IMR-90 (cell line): ENCODE measurements at regions not wholly inside any gene's neighbourhood (a gene's known extent, or its start where the extent isn't known, plus 50 kb on each side); places are given as distances from the start of the nearest gene placed in this dataset.

Experiments used
- ATAC-seq: fragments of 200-7000 bp; cut with Tn5 transposase; 2 replicates; pipeline ENCODE4 v1.9.1; 2020; ENCODE audit warnings: low read depth, mild to moderate bottlenecking, moderate library complexity
- BruUV-seq: library from RNA; stranded (reverse); fragments of 400-500 nt; replicated peaks from 2 replicates; lab custom pipeline; 2021; lab: Mats Ljungman, UMichigan
- CTCF ChIA-PET: fragments of 300-600 bp; formaldehyde crosslinking; extraction: SDS; loops from one replicate; lab custom pipeline; 2021; ENCODE audit warnings: antibody characterized with exemption; lab: Yijun Ruan, JAX
- POLR2A ChIA-PET: fragments of 300-600 bp; sonication (Branson Sonifier 250); formaldehyde crosslinking; loops from one replicate; lab custom pipeline; 2022; ENCODE audit warnings: antibody characterized with exemption; ENCODE audit not compliant: unreplicated experiment; lab: Charles Lee
- DNase-seq: peaks from one replicate; pipeline ENCODE4 v3.0.0; 2013
- H2AFZ ChIP-seq: replicated peaks from 2 replicates; pipeline ENCODE3; 2013; ENCODE audit warnings: low read length, mild to moderate bottlenecking; ENCODE audit not compliant: poor library complexity
- H2AK5ac ChIP-seq: 2 replicates; pipeline ENCODE4 v1.6.1; 2013; ENCODE audit warnings: low read depth, low read length, inconsistent platforms
- H2AK9ac ChIP-seq: replicated peaks from 2 replicates; pipeline ENCODE3; 2013; ENCODE audit warnings: mild to moderate bottlenecking, low read depth, low read length, moderate library complexity; ENCODE audit not compliant: poor library complexity
- H2BK120ac ChIP-seq: 2 replicates; pipeline ENCODE4 v1.6.1; 2013; ENCODE audit warnings: low read depth, low read length, inconsistent platforms
- H2BK15ac ChIP-seq: 3 replicates; pipeline ENCODE4 v1.6.1; 2013; ENCODE audit warnings: low read depth, low read length, inconsistent platforms
- H2BK20ac ChIP-seq: 2 replicates; pipeline ENCODE4 v1.6.1; 2013; ENCODE audit warnings: low read depth, mild to moderate bottlenecking, inconsistent platforms, low read length, moderate library complexity
- H2BK5ac ChIP-seq: 2 replicates; pipeline ENCODE4 v1.6.1; 2013; ENCODE audit warnings: mild to moderate bottlenecking, low read depth, low read length, inconsistent platforms; ENCODE audit not compliant: poor library complexity, severe bottlenecking
- H3K14ac ChIP-seq: replicated peaks from 2 replicates; pipeline ENCODE4 v1.6.1; 2013; ENCODE audit warnings: low read depth, low read length, inconsistent platforms
- H3K18ac ChIP-seq: 2 replicates; pipeline ENCODE4 v1.6.1; 2013; ENCODE audit warnings: low read depth, low read length, control low read depth
- H3K23ac ChIP-seq: 2 replicates; pipeline ENCODE4 v1.6.1; 2013; ENCODE audit warnings: low read depth, low read length, inconsistent platforms
- H3K27ac ChIP-seq: 2 replicates; pipeline ENCODE4 v1.5.1; 2013; ENCODE audit warnings: mild to moderate bottlenecking, control low read depth, low read length; ENCODE audit not compliant: insufficient read depth
- H3K27me3 ChIP-seq: 2 replicates; pipeline ENCODE4 v1.6.1; 2013; ENCODE audit warnings: low read length; ENCODE audit not compliant: control insufficient read depth, insufficient read depth
- H3K36me3 ChIP-seq: 2 replicates; pipeline ENCODE4 v1.6.1; 2013; ENCODE audit warnings: low read length, mixed read lengths; ENCODE audit not compliant: control insufficient read depth, insufficient read depth
- H3K4ac ChIP-seq: 2 replicates; pipeline ENCODE4 v1.6.1; 2013; ENCODE audit warnings: low read depth, low read length, inconsistent platforms
- H3K4me1 ChIP-seq: 2 replicates; pipeline ENCODE4 v1.6.1; 2013; ENCODE audit warnings: low read length, mixed read lengths; ENCODE audit not compliant: control insufficient read depth, insufficient read depth
- H3K4me2 ChIP-seq: 2 replicates; pipeline ENCODE4 v1.6.1; 2013; ENCODE audit warnings: low read depth, mild to moderate bottlenecking, control low read depth, low read length, moderate library complexity
- H3K4me3 ChIP-seq: 2 replicates; pipeline ENCODE4 v1.5.1; 2013; ENCODE audit warnings: low read depth, mild to moderate bottlenecking, control low read depth, low read length, moderate library complexity; ENCODE audit not compliant: insufficient read depth
- H3K56ac ChIP-seq: 2 replicates; pipeline ENCODE4 v1.6.1; 2013; ENCODE audit warnings: low read length, inconsistent platforms; ENCODE audit not compliant: insufficient read depth; ENCODE audit errors: extremely low read depth
- H3K79me1 ChIP-seq, 2 experiments: 2 replicates each; pipeline ENCODE4 v1.6.1; 2013; ENCODE audit warnings: low read length in 2 of 2, inconsistent platforms in 1 of 2, low read depth in 1 of 2
- H3K9ac ChIP-seq: 2 replicates; pipeline ENCODE4 v1.6.1; 2013; ENCODE audit warnings: low read depth, low read length, control low read depth
- H3K9me1 ChIP-seq: 2 replicates; pipeline ENCODE4 v1.6.1; 2013; ENCODE audit warnings: low read length, inconsistent platforms; ENCODE audit not compliant: insufficient read depth
- H3K9me3 ChIP-seq: 2 replicates; pipeline ENCODE4 v1.6.1; 2013; ENCODE audit warnings: low read length; ENCODE audit not compliant: control insufficient read depth, insufficient read depth
- H4K20me1 ChIP-seq: 2 replicates; pipeline ENCODE4 v1.6.1; 2013; ENCODE audit warnings: low read length, inconsistent platforms; ENCODE audit not compliant: insufficient read depth
- H4K5ac ChIP-seq: 2 replicates; pipeline ENCODE4 v1.6.1; 2013; ENCODE audit warnings: mild to moderate bottlenecking, low read depth, low read length, control low read depth
- H4K8ac ChIP-seq, 2 experiments: 2 replicates each; pipeline ENCODE4 v1.6.1; 2013; ENCODE audit warnings: low read depth in 2 of 2, low read length in 2 of 2, control low read depth in 1 of 2, inconsistent platforms in 1 of 2
- H4K91ac ChIP-seq: 2 replicates; pipeline ENCODE4 v1.6.1; 2013; ENCODE audit warnings: low read depth, low read length, inconsistent platforms; ENCODE audit not compliant: insufficient read depth
- BHLHE40 ChIP-seq: fragments of 150-350 bp; IDR thresholded peaks from 2 replicates; pipeline ENCODE4 v1.6.1; 2016; ENCODE audit warnings: mild to moderate bottlenecking, low read depth, low read length
- CEBPB ChIP-seq: IDR thresholded peaks from 2 replicates; pipeline ENCODE4 v1.6.1; 2012; ENCODE audit warnings: low read depth, low read length, improper control_type of control experiment
- CHD1 ChIP-seq: IDR thresholded peaks from 2 replicates; pipeline ENCODE4 v1.6.1; 2012; ENCODE audit warnings: low read depth, low read length, improper control_type of control experiment
- FOS ChIP-seq: fragments of 150-350 bp; IDR thresholded peaks from 2 replicates; pipeline ENCODE4 v1.6.1; 2016; ENCODE audit warnings: low read depth, low read length
- MAFK ChIP-seq: IDR thresholded peaks from 2 replicates; pipeline ENCODE4 v1.6.1; 2012; ENCODE audit warnings: low read depth, low read length, improper control_type of control experiment
- NFE2L2 ChIP-seq: fragments of 150-350 bp; IDR thresholded peaks from 2 replicates; pipeline ENCODE4 v1.6.1; 2016; ENCODE audit warnings: low read depth, mild to moderate bottlenecking, low read length
- POLR2A ChIP-seq: IDR thresholded peaks from 2 replicates; pipeline ENCODE4 v1.6.1; 2012; ENCODE audit warnings: mild to moderate bottlenecking, low read depth, low read length
- RCOR1 ChIP-seq: IDR thresholded peaks from 2 replicates; pipeline ENCODE4 v1.6.1; 2012; ENCODE audit warnings: mild to moderate bottlenecking, low read length, improper control_type of control experiment; ENCODE audit not compliant: insufficient replicate concordance
- RFX5 ChIP-seq: IDR thresholded peaks from 2 replicates; pipeline ENCODE4 v1.8.0; 2012; ENCODE audit warnings: low read depth, mild to moderate bottlenecking, low read length, moderate library complexity
- SMC3 ChIP-seq: fragments of 150-350 bp; IDR thresholded peaks from 2 replicates; pipeline ENCODE4 v1.6.1; 2016; ENCODE audit warnings: low read depth, mild to moderate bottlenecking, antibody characterized with exemption, low read length, moderate library complexity
- WGBS, 2 experiments: methylation state at CpG; one replicate each; pipeline versions ENCODE4 v1.1.5 to v1.1.7; 2013; ENCODE audit warnings: missing lambda C conversion rate in 2 of 2; ENCODE audit not compliant: insufficient read length in 1 of 2; ENCODE audit errors: extremely low coverage in 2 of 2; 5-methylcytosine and 5-hydroxymethylcytosine counted together
- dilution Hi-C: fragments of 300-500 bp; cut with HindIII; formaldehyde crosslinking; loops from one replicate; pipeline ENCODE4 v1.14.3; 2018; ENCODE audit warnings: low sequenced_read_pairs; ENCODE audit not compliant: unreplicated experiment
- in situ Hi-C: fragments of 300-500 bp; cut with MboI; formaldehyde crosslinking; loops from 3 replicates; pipeline ENCODE4 v1.14.3; 2019; ENCODE audit warnings: low sequenced_read_pairs, inconsistent platforms, mixed read lengths
- intact Hi-C: fragments of 100-400 bp; cut with micrococcal nuclease; formaldehyde crosslinking; loops from 2 replicates; pipeline ENCODE4 v1.10.0; 2022
- TF ChIP-seq, protein P1 (sequence below): fragments of 150-350 bp; IDR thresholded peaks from 2 replicates; pipeline ENCODE4 v1.6.1; 2017; ENCODE audit warnings: mild to moderate bottlenecking, antibody characterized with exemption, low read length, low read depth
- TF ChIP-seq, protein P2 (sequence below): fragments of 150-350 bp; IDR thresholded peaks from 2 replicates; pipeline ENCODE4 v1.6.1; 2016; ENCODE audit warnings: low read depth, mild to moderate bottlenecking, low read length, moderate library complexity, borderline replicate concordance

DNA sequence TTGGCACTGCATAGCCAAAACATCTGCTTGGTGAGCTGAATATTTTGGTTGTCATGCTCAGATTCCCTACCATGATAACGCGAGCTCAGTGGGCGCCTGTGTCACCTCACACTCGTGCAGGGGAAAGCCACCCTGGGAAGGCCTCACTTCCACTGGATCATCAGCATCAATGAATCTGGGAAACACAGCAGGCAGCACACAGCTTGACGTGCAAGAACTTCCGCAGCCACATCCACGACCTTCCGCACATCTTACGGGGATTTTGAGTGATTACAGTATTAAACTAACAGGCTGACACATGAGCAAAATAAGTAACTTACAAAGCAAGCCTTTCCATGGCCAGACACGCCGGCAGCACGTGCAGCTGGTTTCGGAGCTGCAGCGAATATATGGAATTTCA lies 54.7 kb upstream of the FOXF1 start (continued):
- TF ChIP-seq, protein P1, sequence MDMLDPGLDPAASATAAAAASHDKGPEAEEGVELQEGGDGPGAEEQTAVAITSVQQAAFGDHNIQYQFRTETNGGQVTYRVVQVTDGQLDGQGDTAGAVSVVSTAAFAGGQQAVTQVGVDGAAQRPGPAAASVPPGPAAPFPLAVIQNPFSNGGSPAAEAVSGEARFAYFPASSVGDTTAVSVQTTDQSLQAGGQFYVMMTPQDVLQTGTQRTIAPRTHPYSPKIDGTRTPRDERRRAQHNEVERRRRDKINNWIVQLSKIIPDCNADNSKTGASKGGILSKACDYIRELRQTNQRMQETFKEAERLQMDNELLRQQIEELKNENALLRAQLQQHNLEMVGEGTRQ: no peak

DNA sequence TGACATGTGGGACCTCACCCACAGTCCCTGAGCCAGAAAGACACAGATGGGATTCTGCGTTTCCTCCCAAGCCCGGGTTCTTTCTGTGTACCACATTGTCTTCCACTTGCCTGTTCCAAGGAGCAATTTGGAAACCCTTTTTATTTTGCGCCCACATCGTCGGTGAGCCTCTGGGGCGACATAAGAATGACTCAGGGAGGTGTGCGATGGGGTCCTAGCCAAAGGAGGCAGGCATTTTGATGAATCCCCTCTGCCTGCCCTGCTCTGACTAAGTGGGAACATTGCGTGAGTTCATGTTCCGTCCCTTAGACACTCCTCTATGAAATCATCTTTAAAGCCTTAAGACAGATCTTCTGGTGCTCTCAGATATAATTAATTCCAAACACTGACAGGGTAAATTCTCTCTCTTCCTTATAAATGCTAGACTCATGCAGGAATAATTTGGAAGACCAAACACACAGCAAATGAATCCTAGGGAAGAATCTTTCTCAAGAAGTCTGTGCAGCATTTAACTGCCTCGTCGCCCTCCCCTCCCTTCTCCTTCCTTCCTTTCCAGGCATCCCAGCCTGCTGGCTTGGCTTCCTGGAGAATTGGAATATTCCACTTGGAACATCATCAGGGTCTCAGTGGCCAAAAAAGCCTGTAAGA lies 52.7 kb upstream of the FOXF1 start:
- Histone ChIP-seq H3K23ac (peak overlapping the region; percentile 92), H3K4me3 (no peak overlapping the region), H2AK5ac (peak overlapping the region; percentile 96), H3K14ac (peak overlapping the region; percentile 74), H4K5ac (peak overlapping the region; percentile 58), H3K79me1 (peaks cover 11 to 47% of the 10 kb centered on the region in 2 experiments), H3K9me1 (peaks cover 18% of the 10 kb centered on the region), H2AK9ac (peak overlapping the region; percentile 65), H3K4me1 (peaks cover 28% of the 10 kb centered on the region), H3K9ac (peak overlapping the region; percentile 53), H4K91ac (peak overlapping the region; percentile 91), H2AFZ (peak overlapping the region; percentile 29), H2BK20ac (peak overlapping the region; percentile 93), H2BK120ac (peak overlapping the region; percentile 93), H3K56ac (peak overlapping the region; percentile 93), H3K18ac (peak overlapping the region; percentile 93), H4K8ac (peak overlapping the region; percentile 68 to 89), H2BK15ac (peak overlapping the region; percentile 67), H3K9me3 (peaks cover 7% of the 10 kb centered on the region), H3K36me3 (peaks cover 3% of the 10 kb centered on the region; the same call in 1 of the 2 replicates), H3K4me2 (peak overlapping the region; percentile 75), H3K27me3 (no peaks in the 10 kb centered on the region), H3K4ac (peak overlapping the region; percentile 96), H3K27ac (peak overlapping the region; percentile 97), H4K20me1 (peaks cover 3% of the 10 kb centered on the region; the same call in 1 of the 2 replicates), H2BK5ac (peak overlapping the region; percentile 88)
- WGBS, 2 experiments: 20% methylated on average over 2 of the region's 11 CpGs; no CpG with 5 or more reads in 1 of the 2 experiments
- CTCF ChIA-PET: interaction anchor here (1.2 to 1.9 kb wide), 2 partner anchors 205 to 235 kb away, joined by 3 to 7 read pairs; no protein-coding TSS in a partner anchor
- DNase-seq (peak; percentile 99), ATAC-seq (peak; percentile 61)
- dilution Hi-C loops (no loop called here), intact Hi-C loops (loop anchor here (2.0 to 5.0 kb wide), 5 partner anchors 49 to 385 kb away; no protein-coding TSS in a partner anchor), in situ Hi-C loops (loop anchor here (5.0 kb wide), 1 partner anchor 60 kb away; no protein-coding TSS in a partner anchor)
- POLR2A ChIA-PET: no interaction called here
- TF ChIP-seq POLR2A: peak; percentile 72
- TF ChIP-seq, protein P2, sequence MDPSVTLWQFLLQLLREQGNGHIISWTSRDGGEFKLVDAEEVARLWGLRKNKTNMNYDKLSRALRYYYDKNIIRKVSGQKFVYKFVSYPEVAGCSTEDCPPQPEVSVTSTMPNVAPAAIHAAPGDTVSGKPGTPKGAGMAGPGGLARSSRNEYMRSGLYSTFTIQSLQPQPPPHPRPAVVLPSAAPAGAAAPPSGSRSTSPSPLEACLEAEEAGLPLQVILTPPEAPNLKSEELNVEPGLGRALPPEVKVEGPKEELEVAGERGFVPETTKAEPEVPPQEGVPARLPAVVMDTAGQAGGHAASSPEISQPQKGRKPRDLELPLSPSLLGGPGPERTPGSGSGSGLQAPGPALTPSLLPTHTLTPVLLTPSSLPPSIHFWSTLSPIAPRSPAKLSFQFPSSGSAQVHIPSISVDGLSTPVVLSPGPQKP: no peak
- TF ChIP-seq, protein P1: no peak
- TF ChIP-seq CHD1: no peak
- peak; percentile 68 for TF ChIP-seq BHLHE40
- peak; percentile 57; the same call in 1 of the 2 replicates for TF ChIP-seq CEBPB
- TF ChIP-seq RFX5: no peak
- 0 out of 2 replicates have a peak, but pooled peaks have one; percentile 2 for TF ChIP-seq SMC3
- peak; percentile 90 for TF ChIP-seq FOS
- TF ChIP-seq RCOR1: no peak
- TF ChIP-seq NFE2L2: peak; percentile 44; the same call in 1 of the 2 replicates
- TF ChIP-seq MAFK: no peak
- BruUV-seq: no TSS peak
